ENCODE measurements at regions not wholly inside any gene's neighbourhood (a gene's known extent, or its start where the extent isn't known, plus 50 kb on each side); places are given as distances from the start of the nearest gene placed in this dataset.

GRCh38 chr5:11981986-11982385, 77.7 kb upstream of the CTNND2 start:
- TF ChIP-seq CTCF (IDR thresholded peaks at IDR 0.05) (no peak), POLR2A (IDR thresholded peaks at IDR 0.05) (no peak)
